SK-N-SH (cell line): ENCODE measurements at regions not wholly inside any gene's neighbourhood (a gene's known extent, or its start where the extent isn't known, plus 50 kb on each side); places are given as distances from the start of the nearest gene placed in this dataset.

Experiments used
- CTCF ChIA-PET: fragments of 300-600, 350-600 bp; formaldehyde crosslinking; extraction: SDS; loops from one replicate; lab custom pipeline; 2021; lab: Yijun Ruan, JAX
- POLR2A ChIA-PET: fragments of 350-600 bp; sonication (Branson Sonifier 250); formaldehyde crosslinking; extraction: SDS; loops from one replicate; lab custom pipeline; 2020; ENCODE audit warnings: antibody characterized with exemption, inconsistent platforms; lab: Yijun Ruan, JAX
- DNase-seq: peaks from one replicate; pipeline ENCODE4 v3.0.0; 2012
- H2AFZ ChIP-seq: fragments of 200-600 bp; sonication (generic); 2 replicates; pipeline ENCODE4 v1.8.1; 2016; ENCODE audit warnings: antibody characterized with exemption, mild to moderate bottlenecking, low read depth
- H3F3A ChIP-seq: fragments of 200-600 bp; sonication (generic); replicated peaks from 2 replicates; pipeline ENCODE3; 2016; ENCODE audit warnings: antibody characterized with exemption, mild to moderate bottlenecking; ENCODE audit not compliant: insufficient read depth
- H3K27ac ChIP-seq, 2 experiments: fragments of 200-500 bp in 1 of 2; fragments of 200-600 bp in 1 of 2; sonication (Bioruptor generic) in 1 of 2; sonication (generic), shearing (Covaris generic) in 1 of 2; 2 replicates each; pipeline versions ENCODE4 v1.5.1 to v1.6.1; 2014 to 2016; ENCODE audit warnings: low read depth in 2 of 2, inconsistent platforms in 1 of 2, low read length in 1 of 2, mild to moderate bottlenecking in 1 of 2, mixed read lengths in 1 of 2
- H3K27me3 ChIP-seq: fragments of 200-600 bp; sonication (generic), shearing (Covaris generic); 2 replicates; pipeline ENCODE4 v1.6.1; 2016; ENCODE audit warnings: mixed run types; ENCODE audit not compliant: insufficient read depth
- H3K36me3 ChIP-seq, 2 experiments: fragments of 200-500 bp in 1 of 2; fragments of 200-600 bp in 1 of 2; sonication (Bioruptor generic) in 1 of 2; sonication (generic) in 1 of 2; replicated peaks in 1 of 2; 2 replicates each; pipeline versions ENCODE3 to v1.5.1; 2014 to 2016; ENCODE audit warnings: low read length in 1 of 2, mild to moderate bottlenecking in 1 of 2; ENCODE audit not compliant: insufficient read depth in 2 of 2, control insufficient read depth in 1 of 2
- H3K4me1 ChIP-seq, 2 experiments: fragments of 200-500 bp in 1 of 2; fragments of 200-600 bp in 1 of 2; sonication (Bioruptor generic) in 1 of 2; sonication (generic), shearing (Covaris generic) in 1 of 2; 2 replicates each; pipeline versions ENCODE4 v1.5.1 to v1.6.1; 2014 to 2016; ENCODE audit warnings: low read depth in 1 of 2, low read length in 1 of 2, mixed run types in 1 of 2; ENCODE audit not compliant: insufficient read depth in 2 of 2, control insufficient read depth in 1 of 2
- H3K4me2 ChIP-seq: fragments of 200-600 bp; sonication (generic), shearing (Covaris generic); 2 replicates; pipeline ENCODE4 v1.6.1; 2017; ENCODE audit warnings: mixed run types
- H3K4me3 ChIP-seq, 2 experiments: fragments of 200-500 bp in 1 of 2; fragments of 200-600 bp in 1 of 2; sonication (Bioruptor generic) in 1 of 2; sonication (generic), shearing (Covaris generic) in 1 of 2; 2 replicates each; pipeline versions ENCODE4 v1.5.1 to v1.8.1; 2014 to 2016; ENCODE audit warnings: low read depth in 2 of 2, inconsistent platforms in 1 of 2, low read length in 1 of 2, mild to moderate bottlenecking in 1 of 2, mixed read lengths in 1 of 2, moderate library complexity in 1 of 2
- H3K79me2 ChIP-seq: fragments of 200-600 bp; sonication (generic); 2 replicates; pipeline ENCODE4 v1.8.1; 2017; ENCODE audit warnings: mild to moderate bottlenecking; ENCODE audit not compliant: insufficient read depth
- H3K9ac ChIP-seq: fragments of 200-600 bp; sonication (generic); 2 replicates; pipeline ENCODE4 v1.6.1; 2017; ENCODE audit warnings: mixed run types
- H3K9me2 ChIP-seq: fragments of 200-600 bp; sonication (generic); 2 replicates; pipeline ENCODE4 v1.6.1; 2017; ENCODE audit warnings: mixed run types
- H3K9me3 ChIP-seq: fragments of 200-600 bp; sonication (generic); 2 replicates; pipeline ENCODE4 v1.6.1; 2017; ENCODE audit warnings: mixed run types, mild to moderate bottlenecking, moderate library complexity
- H4K20me1 ChIP-seq: fragments of 200-600 bp; sonication (generic); 2 replicates; pipeline ENCODE4 v1.6.1; 2017; ENCODE audit warnings: mild to moderate bottlenecking, mixed run types; ENCODE audit not compliant: insufficient read depth
- CHD2 ChIP-seq: fragments of 150-350 bp; IDR thresholded peaks from 2 replicates; pipeline ENCODE4 v1.6.1; 2018; ENCODE audit warnings: low read length; ENCODE audit not compliant: partially characterized antibody
- GABPA ChIP-seq: IDR thresholded peaks from 2 replicates; pipeline ENCODE4 v1.4.0; 2012; ENCODE audit warnings: low read depth, mild to moderate bottlenecking
- GATA2 ChIP-seq: sonication (generic); formaldehyde crosslinking; IDR thresholded peaks from 2 replicates; pipeline ENCODE4 v1.5.0; 2020; ENCODE audit warnings: mild to moderate bottlenecking, missing genetic modification reagents
- IRF3 ChIP-seq: fragments of 150-350 bp; IDR thresholded peaks from 2 replicates; pipeline ENCODE4 v1.6.1; 2016; ENCODE audit warnings: mild to moderate bottlenecking, low read depth, low read length
- MAX ChIP-seq: IDR thresholded peaks from 2 replicates; pipeline ENCODE4 v1.4.0; 2012; ENCODE audit warnings: low read depth
- MEF2A ChIP-seq: IDR thresholded peaks from 2 replicates; pipeline ENCODE4 v1.4.0; 2012; ENCODE audit warnings: low read depth, borderline replicate concordance
- PBX3 ChIP-seq: IDR thresholded peaks from 2 replicates; pipeline ENCODE4; 2012
- REST ChIP-seq: IDR thresholded peaks from 2 replicates; pipeline ENCODE4 v1.6.1; 2012; ENCODE audit warnings: mild to moderate bottlenecking, low read depth, low read length, moderate library complexity
- TEAD4 ChIP-seq: IDR thresholded peaks from 2 replicates; pipeline ENCODE4 v1.4.0; 2012; ENCODE audit warnings: mild to moderate bottlenecking, borderline replicate concordance; ENCODE audit not compliant: insufficient read depth
- USF2 ChIP-seq: fragments of 150-350 bp; IDR thresholded peaks from 2 replicates; pipeline ENCODE4 v1.6.1; 2017; ENCODE audit warnings: antibody characterized with exemption, low read length, low read depth, borderline replicate concordance
- YY1 ChIP-seq: IDR thresholded peaks from 2 replicates; pipeline ENCODE4 v1.4.0; 2012; ENCODE audit warnings: low read depth, mild to moderate bottlenecking
- ZBTB33 ChIP-seq: IDR thresholded peaks from 2 replicates; pipeline ENCODE4 v1.4.0; 2012; ENCODE audit warnings: low read depth, borderline replicate concordance
- WGBS: methylation state at CpG from one replicate; pipeline ENCODE4 v1.1.6; 2017; ENCODE audit warnings: low lambda C conversion rate; 5-methylcytosine and 5-hydroxymethylcytosine counted together

- Histone ChIP-seq H3K27me3 (no peaks in the 10 kb centered on the region), H3K4me1 (no peaks in the 10 kb centered on the region), H3K9me2 (no peaks in the 10 kb centered on the region), H3K9ac (no peak overlapping the region), H4K20me1 (no peaks in the 10 kb centered on the region), H3K27ac (no peak overlapping the region), H2AFZ (no peak overlapping the region), H3K4me3 (no peak overlapping the region), H3K36me3 (no peaks in the 10 kb centered on the region), H3K4me2 (no peak overlapping the region), H3F3A (no peaks in the 10 kb centered on the region), H3K9me3 (no peaks in the 10 kb centered on the region), H3K79me2 (no peaks in the 10 kb centered on the region)
- ChIA-PET CTCF (no interaction called here), POLR2A (no interaction called here)
- no peak for DNase-seq
- TF ChIP-seq IRF3 (no peak), CHD2 (no peak), PBX3 (no peak), ZBTB33 (no peak), USF2 (no peak), GATA2 (CRISPR knock-in tag) (no peak), REST (no peak), MEF2A (no peak), TEAD4 (no peak), GABPA (no peak), YY1 (no peak), MAX (no peak)
- WGBS = 0% methylated on average over 1 of the region's 1 CpG
Measured at GRCh38 chr3:3392946-3393345, 213.5 kb upstream of the CRBN start.
